ENCODE measurements at regions not wholly inside any gene's neighbourhood (a gene's known extent, or its start where the extent isn't known, plus 50 kb on each side); places are given as distances from the start of the nearest gene placed in this dataset.

GRCh38 chr14:83924259-83924658 is 1605.7 kb upstream of the FLRT2 start:
- TF ChIP-seq POLR2A (IDR thresholded peaks at IDR 0.05; ENCODE audit: low read depth, low read length) (no peak), POLR2AphosphoS5 (IDR thresholded peaks at IDR 0.05; ENCODE audit: low read depth, low read length) (no peak), PAX5 (IDR thresholded peaks at IDR 0.05; ENCODE audit: insufficient read depth, low read length, severe bottlenecking) (no peak), SPI1 (IDR thresholded peaks at IDR 0.05; ENCODE audit: low read depth, low read length) (no peak), TAF1 (IDR thresholded peaks at IDR 0.05; ENCODE audit: low read depth, low read length) (no peak), POU2F2 (IDR thresholded peaks at IDR 0.05; ENCODE audit: low read depth, low read length) (no peak)

All from GM12891 (cell line).